ENCODE measurements at regions not wholly inside any gene's neighbourhood (a gene's known extent, or its start where the extent isn't known, plus 50 kb on each side); places are given as distances from the start of the nearest gene placed in this dataset.

- no peak overlapping the region for H3K4me3 ChIP-seq (ENCODE audit: low read depth, low read length)
- no peak for DNase-seq (ENCODE audit: low read depth)
- TF ChIP-seq, protein P1, sequence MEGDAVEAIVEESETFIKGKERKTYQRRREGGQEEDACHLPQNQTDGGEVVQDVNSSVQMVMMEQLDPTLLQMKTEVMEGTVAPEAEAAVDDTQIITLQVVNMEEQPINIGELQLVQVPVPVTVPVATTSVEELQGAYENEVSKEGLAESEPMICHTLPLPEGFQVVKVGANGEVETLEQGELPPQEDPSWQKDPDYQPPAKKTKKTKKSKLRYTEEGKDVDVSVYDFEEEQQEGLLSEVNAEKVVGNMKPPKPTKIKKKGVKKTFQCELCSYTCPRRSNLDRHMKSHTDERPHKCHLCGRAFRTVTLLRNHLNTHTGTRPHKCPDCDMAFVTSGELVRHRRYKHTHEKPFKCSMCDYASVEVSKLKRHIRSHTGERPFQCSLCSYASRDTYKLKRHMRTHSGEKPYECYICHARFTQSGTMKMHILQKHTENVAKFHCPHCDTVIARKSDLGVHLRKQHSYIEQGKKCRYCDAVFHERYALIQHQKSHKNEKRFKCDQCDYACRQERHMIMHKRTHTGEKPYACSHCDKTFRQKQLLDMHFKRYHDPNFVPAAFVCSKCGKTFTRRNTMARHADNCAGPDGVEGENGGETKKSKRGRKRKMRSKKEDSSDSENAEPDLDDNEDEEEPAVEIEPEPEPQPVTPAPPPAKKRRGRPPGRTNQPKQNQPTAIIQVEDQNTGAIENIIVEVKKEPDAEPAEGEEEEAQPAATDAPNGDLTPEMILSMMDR (IDR thresholded peaks at IDR 0.05; ENCODE audit: low read depth, low read length), result no peak
- TF ChIP-seq, protein P2, sequence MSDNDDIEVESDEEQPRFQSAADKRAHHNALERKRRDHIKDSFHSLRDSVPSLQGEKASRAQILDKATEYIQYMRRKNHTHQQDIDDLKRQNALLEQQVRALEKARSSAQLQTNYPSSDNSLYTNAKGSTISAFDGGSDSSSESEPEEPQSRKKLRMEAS (IDR thresholded peaks at IDR 0.05; ENCODE audit: low read depth, low read length), result no peak
- TF ChIP-seq MYC (IDR thresholded peaks at IDR 0.05; ENCODE audit: low read depth, low read length), result no peak
- no peak for TF ChIP-seq POLR2A (IDR thresholded peaks at IDR 0.05; ENCODE audit: extremely low read depth, insufficient read length)
Observed at GRCh38 chr21:27369978-27370571, 403.2 kb upstream of the ADAMTS5 start.

DNA sequence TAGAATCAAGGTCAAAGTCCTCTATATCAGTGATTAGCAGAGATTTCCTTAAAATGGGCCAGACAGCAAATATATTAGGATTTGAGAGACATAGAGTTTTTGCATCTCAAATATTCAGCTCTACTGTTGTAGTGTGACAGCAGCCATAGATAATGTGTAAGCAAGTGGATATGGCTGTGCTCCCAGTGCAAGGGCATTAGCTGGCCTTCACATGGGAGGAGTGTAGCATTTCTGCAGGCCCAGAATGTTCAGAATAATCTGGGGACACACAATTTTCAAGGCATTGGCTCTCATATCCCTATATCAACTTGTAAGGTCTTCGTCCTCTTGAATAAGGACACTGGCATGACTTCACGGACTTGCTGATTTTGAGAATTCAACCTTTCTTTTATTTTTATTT, 402.3 kb upstream of the ADAMTS5 start:
- DNase-seq (ENCODE audit: low read depth), result no peak
- H3K4me3 ChIP-seq (ENCODE audit: low read depth, low read length), result no peak overlapping the region
- TF ChIP-seq, protein P1 (IDR thresholded peaks at IDR 0.05; ENCODE audit: low read depth, low read length), result no peak
- TF ChIP-seq POLR2A (IDR thresholded peaks at IDR 0.05; ENCODE audit: extremely low read depth, insufficient read length) (no peak), MYC (IDR thresholded peaks at IDR 0.05; ENCODE audit: low read depth, low read length) (no peak)
- TF ChIP-seq, protein P2 (IDR thresholded peaks at IDR 0.05; ENCODE audit: low read depth, low read length), result no peak

DNA sequence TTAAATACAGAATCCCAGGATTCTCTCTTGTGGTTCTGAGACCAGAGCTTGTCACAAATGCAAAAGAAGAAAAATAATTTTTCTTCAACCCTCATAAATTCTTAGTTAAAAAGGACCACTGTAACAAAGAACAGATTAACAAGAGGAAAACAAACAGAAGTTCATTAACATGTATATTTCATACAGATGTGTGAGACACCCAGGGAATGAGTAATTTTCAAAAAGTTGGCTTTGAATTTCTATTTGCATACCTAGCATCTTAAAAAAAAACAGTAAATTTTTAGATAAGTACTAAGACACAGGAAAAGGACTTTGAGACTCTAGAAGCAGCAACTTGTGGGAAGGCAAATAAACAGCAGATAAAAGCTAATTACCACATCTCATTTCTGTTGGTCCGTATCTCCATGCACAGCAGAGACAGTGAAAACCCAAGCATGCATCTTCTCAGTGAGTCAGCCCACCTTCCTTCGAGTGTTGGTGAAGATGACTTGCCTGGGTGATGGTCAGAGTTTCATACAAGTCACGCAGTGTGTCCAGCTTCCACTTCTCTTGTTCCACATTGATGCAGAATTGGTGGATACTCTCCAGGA, 399.9 kb upstream of the ADAMTS5 start:
- H3K4me3 ChIP-seq (ENCODE audit: low read depth, low read length), result no peak overlapping the region
- TF ChIP-seq, protein P1 (IDR thresholded peaks at IDR 0.05; ENCODE audit: low read depth, low read length), result no peak
- TF ChIP-seq MYC (IDR thresholded peaks at IDR 0.05; ENCODE audit: low read depth, low read length) (no peak), POLR2A (IDR thresholded peaks at IDR 0.05; ENCODE audit: extremely low read depth, insufficient read length) (no peak)
- TF ChIP-seq, protein P2 (IDR thresholded peaks at IDR 0.05; ENCODE audit: low read depth, low read length), result no peak
- no peak for DNase-seq (ENCODE audit: low read depth)

- TF ChIP-seq, protein P1 (IDR thresholded peaks at IDR 0.05; ENCODE audit: low read depth, low read length), result no peak
- no peak for TF ChIP-seq MYC (IDR thresholded peaks at IDR 0.05; ENCODE audit: low read depth, low read length)
- TF ChIP-seq, protein P2 (IDR thresholded peaks at IDR 0.05; ENCODE audit: low read depth, low read length), result no peak
- TF ChIP-seq POLR2A (IDR thresholded peaks at IDR 0.05; ENCODE audit: extremely low read depth, insufficient read length), result no peak
- no peak for DNase-seq (ENCODE audit: low read depth)
- H3K4me3 ChIP-seq (ENCODE audit: low read depth, low read length), result no peak overlapping the region
Observed at GRCh38 chr21:27366036-27366435, 399.1 kb upstream of the ADAMTS5 start.

- no peak for DNase-seq (ENCODE audit: low read depth)
- no peak overlapping the region for H3K4me3 ChIP-seq (ENCODE audit: low read depth, low read length)
- TF ChIP-seq, protein P2 (IDR thresholded peaks at IDR 0.05; ENCODE audit: low read depth, low read length), result no peak
- TF ChIP-seq, protein P1 (IDR thresholded peaks at IDR 0.05; ENCODE audit: low read depth, low read length), result no peak
- TF ChIP-seq POLR2A (IDR thresholded peaks at IDR 0.05; ENCODE audit: extremely low read depth, insufficient read length) (no peak), MYC (IDR thresholded peaks at IDR 0.05; ENCODE audit: low read depth, low read length) (no peak)
Observed at GRCh38 chr21:27365394-27365793, 398.5 kb upstream of the ADAMTS5 start.

Data from NB4 (cell line).